A549 (cell line): ENCODE measurements at regions not wholly inside any gene's neighbourhood (a gene's known extent, or its start where the extent isn't known, plus 50 kb on each side); places are given as distances from the start of the nearest gene placed in this dataset.

Experiments used
- ATAC-seq, 2 experiments: fragments of 200-7000 bp in 1 of 2; fragments of >200 bp in 1 of 2; cut with Nextera tagmentation in 1 of 2; cut with Tn5 transposase in 1 of 2; 3 replicates each; pipeline versions ENCODE4 v1.8.0 to v1.9.1; 2018 to 2020; ENCODE audit warnings: mild to moderate bottlenecking in 1 of 2, moderate library complexity in 1 of 2
- CTCF ChIA-PET: fragments of 300-600 bp; sonication (Branson Sonifier 250); formaldehyde crosslinking; extraction: SDS; loops from one replicate; lab custom pipeline; 2021; ENCODE audit warnings: antibody characterized with exemption, inconsistent platforms; lab: Yijun Ruan, JAX
- POLR2A ChIA-PET: fragments of 350-600 bp; formaldehyde crosslinking; extraction: SDS; loops from one replicate; lab custom pipeline; 2021; ENCODE audit warnings: antibody characterized with exemption, inconsistent platforms; lab: Yijun Ruan, JAX
- DNase-seq, 2 experiments: peaks; one replicate each; pipeline versions ENCODE4 v3.0.0 to v3.0.0-alpha.2; 2011 to 2016; ENCODE audit warnings: low read depth in 1 of 2, low spot score in 1 of 2
- FAIRE-seq: peaks from 2 replicates; lab custom pipeline; 2011; peaks lifted over from hg19 to GRCh38; lab: Jason Lieb, UNC
- H3K27ac ChIP-seq, 2 experiments: fragments of >200 bp; sonication (Bioruptor Twin); formaldehyde crosslinking; 3 replicates each; pipeline ENCODE4 v1.5.1; 2016 to 2017
- H3K4me1 ChIP-seq: fragments of >200 bp; sonication (Bioruptor Twin); formaldehyde crosslinking; 3 replicates; pipeline ENCODE4 v1.6.1; 2016
- H3K4me2 ChIP-seq: fragments of >200 bp; sonication (Bioruptor Twin); formaldehyde crosslinking; 3 replicates; pipeline ENCODE4 v1.6.1; 2016
- H3K4me3 ChIP-seq: fragments of >200 bp; sonication (Bioruptor Twin); formaldehyde crosslinking; 3 replicates; pipeline ENCODE4 v1.5.1; 2016
- H3K9me3 ChIP-seq: fragments of >200 bp; sonication (Bioruptor Twin); formaldehyde crosslinking; 3 replicates; pipeline ENCODE4 v1.6.1; 2016
- CBX2 ChIP-seq: fragments of 200-600 bp; sonication (generic); IDR thresholded peaks from 2 replicates; pipeline ENCODE4 v1.6.1; 2016; ENCODE audit warnings: low read depth, mild to moderate bottlenecking, borderline replicate concordance
- GATA3 ChIP-seq: IDR thresholded peaks from 2 replicates; pipeline ENCODE4 v1.6.1; 2012; ENCODE audit warnings: borderline replicate concordance
- HOXA7 ChIP-seq: fragments of 250-450 bp; sonication (Bioruptor Pico); IDR thresholded peaks from 2 replicates; pipeline ENCODE4 v1.5.0; 2020; ENCODE audit warnings: mild to moderate bottlenecking, moderate library complexity
- HOXB13 ChIP-seq: fragments of 250-450 bp; sonication (Bioruptor Pico); IDR thresholded peaks from 2 replicates; pipeline ENCODE4 v1.5.0; 2020; ENCODE audit warnings: low read depth, mild to moderate bottlenecking, moderate library complexity
- JUN ChIP-seq, 2 experiments: fragments of >200 bp; sonication (Bioruptor Twin); formaldehyde crosslinking; IDR thresholded peaks; 2 replicates in 1 of 2; 3 replicates in 1 of 2; pipeline ENCODE4 v1.6.1; 2016 to 2017
- KDM5A ChIP-seq: fragments of 200-600 bp; sonication (generic); IDR thresholded peaks from 2 replicates; pipeline ENCODE4 v1.6.1; 2016; ENCODE audit warnings: antibody characterized with exemption, mild to moderate bottlenecking
- MAFK ChIP-seq: fragments of 450-650 bp; IDR thresholded peaks from 2 replicates; pipeline ENCODE4 v1.6.1; 2014; ENCODE audit not compliant: partially characterized antibody
- NR3C1 ChIP-seq: fragments of >200 bp; sonication (Bioruptor Twin); formaldehyde crosslinking; IDR thresholded peaks from 3 replicates; pipeline ENCODE4 v1.6.1; 2017
- RCOR1 ChIP-seq: fragments of 150-350 bp; IDR thresholded peaks from 2 replicates; pipeline ENCODE4 v1.6.1; 2014; ENCODE audit warnings: antibody characterized with exemption, low read length, low read depth
- SMC3 ChIP-seq: fragments of >200 bp; sonication (Bioruptor Twin); formaldehyde crosslinking; IDR thresholded peaks from 3 replicates; pipeline ENCODE4 v1.6.1; 2018; ENCODE audit warnings: inconsistent platforms
- ZC3H11A ChIP-seq: fragments of 450-650 bp; IDR thresholded peaks from 2 replicates; pipeline ENCODE4 v1.6.1; 2014; ENCODE audit warnings: antibody characterized with exemption, mild to moderate bottlenecking
- ZNF302 ChIP-seq: fragments of 250-450 bp; sonication (Bioruptor Pico); IDR thresholded peaks from 2 replicates; pipeline ENCODE4 v1.9.0; 2021; ENCODE audit warnings: inconsistent platforms, mild to moderate bottlenecking, moderate library complexity
- ZSCAN20 ChIP-seq: fragments of 250-450 bp; sonication (Bioruptor Pico); IDR thresholded peaks from 2 replicates; pipeline ENCODE4 v1.8.0; 2022; ENCODE audit warnings: mild to moderate bottlenecking, moderate library complexity
- WGBS: methylation state at CpG from one replicate; pipeline ENCODE4 v1.1.6; 2017; ENCODE audit errors: missing lambda C conversion rate; 5-methylcytosine and 5-hydroxymethylcytosine counted together
- TF ChIP-seq, protein P1 (sequence below): fragments of 250-450 bp; sonication (Bioruptor Pico); IDR thresholded peaks from 2 replicates; pipeline ENCODE4 v1.5.0; 2021; ENCODE audit warnings: mild to moderate bottlenecking, moderate library complexity, borderline replicate concordance
- TF ChIP-seq, protein P2 (sequence below): fragments of >200 bp; sonication (Bioruptor Twin); formaldehyde crosslinking; IDR thresholded peaks from 2 replicates; pipeline ENCODE4 v1.6.1; 2016
- TF ChIP-seq, protein P3 (sequence below): fragments of >200 bp; sonication (Bioruptor Twin); formaldehyde crosslinking; IDR thresholded peaks from 3 replicates; pipeline ENCODE4 v1.6.1; 2016
- TF ChIP-seq, protein P4 (sequence below): fragments of 250-450 bp; sonication (Bioruptor Pico); IDR thresholded peaks from 2 replicates; pipeline ENCODE4 v1.5.0; 2020; ENCODE audit warnings: low read depth, mild to moderate bottlenecking, moderate library complexity
- TF ChIP-seq, protein P5 (sequence below): fragments of 200-600 bp; sonication (generic); IDR thresholded peaks from 2 replicates; pipeline ENCODE4 v1.6.1; 2016; ENCODE audit warnings: antibody characterized with exemption, mild to moderate bottlenecking, moderate library complexity
- TF ChIP-seq, protein P6 (sequence below): fragments of 150-350 bp; IDR thresholded peaks from 2 replicates; pipeline ENCODE4 v1.6.1; 2014; ENCODE audit warnings: low read depth, mild to moderate bottlenecking, low read length

DNA sequence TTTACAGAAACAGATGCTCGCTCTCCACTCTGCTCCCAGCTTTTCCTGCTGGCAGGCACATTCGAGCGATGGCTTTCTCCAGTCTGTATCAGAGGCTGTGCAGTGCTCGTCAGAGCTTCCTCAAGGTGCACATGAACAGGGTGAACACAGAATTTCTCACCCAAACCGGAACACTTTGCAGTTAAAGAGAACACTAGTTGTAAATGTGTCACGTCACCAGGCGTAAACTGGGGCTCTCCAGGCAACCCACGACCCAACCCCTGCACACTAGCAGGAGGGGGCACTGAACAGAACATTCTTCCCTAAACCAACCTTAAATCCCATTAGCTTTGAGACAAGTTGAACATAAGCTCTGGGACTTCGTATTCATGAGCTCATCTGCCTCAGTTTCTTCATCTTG lies 119.0 kb downstream of the RMI2 start:
- WGBS = 64% methylated on average over 9 of the region's 9 CpGs
- Histone ChIP-seq H3K9me3 (no peaks in the 10 kb centered on the region), H3K27ac (no peak overlapping the region), H3K4me3 (no peak overlapping the region), H3K4me2 (no peak overlapping the region), H3K4me1 (no peaks in the 10 kb centered on the region)
- ATAC-seq (no peak), DNase-seq (no peak), FAIRE-seq (no peak)
- TF ChIP-seq ZNF302 (CRISPR knock-in tag) = no peak
- no peak for TF ChIP-seq RCOR1
- TF ChIP-seq GATA3 = no peak
- TF ChIP-seq ZSCAN20 = no peak
- TF ChIP-seq, protein P1, sequence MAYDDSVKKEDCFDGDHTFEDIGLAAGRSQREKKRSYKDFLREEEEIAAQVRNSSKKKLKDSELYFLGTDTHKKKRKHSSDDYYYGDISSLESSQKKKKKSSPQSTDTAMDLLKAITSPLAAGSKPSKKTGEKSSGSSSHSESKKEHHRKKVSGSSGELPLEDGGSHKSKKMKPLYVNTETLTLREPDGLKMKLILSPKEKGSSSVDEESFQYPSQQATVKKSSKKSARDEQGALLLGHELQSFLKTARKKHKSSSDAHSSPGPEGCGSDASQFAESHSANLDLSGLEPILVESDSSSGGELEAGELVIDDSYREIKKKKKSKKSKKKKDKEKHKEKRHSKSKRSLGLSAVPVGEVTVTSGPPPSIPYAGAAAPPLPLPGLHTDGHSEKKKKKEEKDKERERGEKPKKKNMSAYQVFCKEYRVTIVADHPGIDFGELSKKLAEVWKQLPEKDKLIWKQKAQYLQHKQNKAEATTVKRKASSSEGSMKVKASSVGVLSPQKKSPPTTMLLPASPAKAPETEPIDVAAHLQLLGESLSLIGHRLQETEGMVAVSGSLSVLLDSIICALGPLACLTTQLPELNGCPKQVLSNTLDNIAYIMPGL (CRISPR knock-in tag) = no peak
- TF ChIP-seq CBX2 = no peak
- no peak for TF ChIP-seq JUN (IDR thresholded peaks at IDR 0.05)
- TF ChIP-seq, protein P2, sequence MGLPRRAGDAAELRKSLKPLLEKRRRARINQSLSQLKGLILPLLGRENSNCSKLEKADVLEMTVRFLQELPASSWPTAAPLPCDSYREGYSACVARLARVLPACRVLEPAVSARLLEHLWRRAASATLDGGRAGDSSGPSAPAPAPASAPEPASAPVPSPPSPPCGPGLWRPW = no peak
- no peak for TF ChIP-seq NR3C1
- TF ChIP-seq, protein P3, sequence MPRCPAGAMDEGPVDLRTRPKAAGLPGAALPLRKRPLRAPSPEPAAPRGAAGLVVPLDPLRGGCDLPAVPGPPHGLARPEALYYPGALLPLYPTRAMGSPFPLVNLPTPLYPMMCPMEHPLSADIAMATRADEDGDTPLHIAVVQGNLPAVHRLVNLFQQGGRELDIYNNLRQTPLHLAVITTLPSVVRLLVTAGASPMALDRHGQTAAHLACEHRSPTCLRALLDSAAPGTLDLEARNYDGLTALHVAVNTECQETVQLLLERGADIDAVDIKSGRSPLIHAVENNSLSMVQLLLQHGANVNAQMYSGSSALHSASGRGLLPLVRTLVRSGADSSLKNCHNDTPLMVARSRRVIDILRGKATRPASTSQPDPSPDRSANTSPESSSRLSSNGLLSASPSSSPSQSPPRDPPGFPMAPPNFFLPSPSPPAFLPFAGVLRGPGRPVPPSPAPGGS = no peak
- TF ChIP-seq ZC3H11A = no peak
- no peak for TF ChIP-seq KDM5A
- TF ChIP-seq MAFK = no peak
- TF ChIP-seq SMC3 = no peak
- TF ChIP-seq, protein P4, sequence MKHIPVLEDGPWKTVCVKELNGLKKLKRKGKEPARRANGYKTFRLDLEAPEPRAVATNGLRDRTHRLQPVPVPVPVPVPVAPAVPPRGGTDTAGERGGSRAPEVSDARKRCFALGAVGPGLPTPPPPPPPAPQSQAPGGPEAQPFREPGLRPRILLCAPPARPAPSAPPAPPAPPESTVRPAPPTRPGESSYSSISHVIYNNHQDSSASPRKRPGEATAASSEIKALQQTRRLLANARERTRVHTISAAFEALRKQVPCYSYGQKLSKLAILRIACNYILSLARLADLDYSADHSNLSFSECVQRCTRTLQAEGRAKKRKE (CRISPR knock-in tag) = no peak
- TF ChIP-seq, protein P5, sequence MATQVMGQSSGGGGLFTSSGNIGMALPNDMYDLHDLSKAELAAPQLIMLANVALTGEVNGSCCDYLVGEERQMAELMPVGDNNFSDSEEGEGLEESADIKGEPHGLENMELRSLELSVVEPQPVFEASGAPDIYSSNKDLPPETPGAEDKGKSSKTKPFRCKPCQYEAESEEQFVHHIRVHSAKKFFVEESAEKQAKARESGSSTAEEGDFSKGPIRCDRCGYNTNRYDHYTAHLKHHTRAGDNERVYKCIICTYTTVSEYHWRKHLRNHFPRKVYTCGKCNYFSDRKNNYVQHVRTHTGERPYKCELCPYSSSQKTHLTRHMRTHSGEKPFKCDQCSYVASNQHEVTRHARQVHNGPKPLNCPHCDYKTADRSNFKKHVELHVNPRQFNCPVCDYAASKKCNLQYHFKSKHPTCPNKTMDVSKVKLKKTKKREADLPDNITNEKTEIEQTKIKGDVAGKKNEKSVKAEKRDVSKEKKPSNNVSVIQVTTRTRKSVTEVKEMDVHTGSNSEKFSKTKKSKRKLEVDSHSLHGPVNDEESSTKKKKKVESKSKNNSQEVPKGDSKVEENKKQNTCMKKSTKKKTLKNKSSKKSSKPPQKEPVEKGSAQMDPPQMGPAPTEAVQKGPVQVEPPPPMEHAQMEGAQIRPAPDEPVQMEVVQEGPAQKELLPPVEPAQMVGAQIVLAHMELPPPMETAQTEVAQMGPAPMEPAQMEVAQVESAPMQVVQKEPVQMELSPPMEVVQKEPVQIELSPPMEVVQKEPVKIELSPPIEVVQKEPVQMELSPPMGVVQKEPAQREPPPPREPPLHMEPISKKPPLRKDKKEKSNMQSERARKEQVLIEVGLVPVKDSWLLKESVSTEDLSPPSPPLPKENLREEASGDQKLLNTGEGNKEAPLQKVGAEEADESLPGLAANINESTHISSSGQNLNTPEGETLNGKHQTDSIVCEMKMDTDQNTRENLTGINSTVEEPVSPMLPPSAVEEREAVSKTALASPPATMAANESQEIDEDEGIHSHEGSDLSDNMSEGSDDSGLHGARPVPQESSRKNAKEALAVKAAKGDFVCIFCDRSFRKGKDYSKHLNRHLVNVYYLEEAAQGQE = no peak
- TF ChIP-seq, protein P6, sequence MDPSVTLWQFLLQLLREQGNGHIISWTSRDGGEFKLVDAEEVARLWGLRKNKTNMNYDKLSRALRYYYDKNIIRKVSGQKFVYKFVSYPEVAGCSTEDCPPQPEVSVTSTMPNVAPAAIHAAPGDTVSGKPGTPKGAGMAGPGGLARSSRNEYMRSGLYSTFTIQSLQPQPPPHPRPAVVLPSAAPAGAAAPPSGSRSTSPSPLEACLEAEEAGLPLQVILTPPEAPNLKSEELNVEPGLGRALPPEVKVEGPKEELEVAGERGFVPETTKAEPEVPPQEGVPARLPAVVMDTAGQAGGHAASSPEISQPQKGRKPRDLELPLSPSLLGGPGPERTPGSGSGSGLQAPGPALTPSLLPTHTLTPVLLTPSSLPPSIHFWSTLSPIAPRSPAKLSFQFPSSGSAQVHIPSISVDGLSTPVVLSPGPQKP = no peak
- TF ChIP-seq HOXB13 (CRISPR knock-in tag) = no peak
- no peak for TF ChIP-seq HOXA7 (CRISPR knock-in tag)
- ChIA-PET POLR2A (no interaction called here), CTCF (interaction anchor here (1.0 to 1.6 kb wide), 4 partner anchors 10 to 68 kb away, joined by 3 to 6 read pairs (median 4); no protein-coding TSS in a partner anchor)
